Upper lobe of left lung (tissue), 4 donors: ENCODE measurements at regions not wholly inside any gene's neighbourhood (a gene's known extent, or its start where the extent isn't known, plus 50 kb on each side); places are given as distances from the start of the nearest gene placed in this dataset.

Experiments used
- EP300 ChIP-seq, 4 donors: sonication (generic); formaldehyde crosslinking; IDR thresholded peaks; one replicate each; pipeline ENCODE4 v1.5.1; 2017; ENCODE audit warnings: antibody characterized with exemption in 4 of 4, control low read depth in 2 of 4
- POLR2A ChIP-seq, 4 donors: fragments of 450-650 bp; IDR thresholded peaks; one replicate each; pipeline ENCODE4 v1.5.1; 2016 to 2017; ENCODE audit warnings: antibody characterized with exemption in 4 of 4, mild to moderate bottlenecking in 2 of 4
- POLR2AphosphoS5 ChIP-seq, 2 donors: sonication (generic); formaldehyde crosslinking; IDR thresholded peaks; one replicate each; pipeline ENCODE4 v1.5.1; 2017; ENCODE audit warnings: antibody characterized with exemption in 2 of 2
- TF ChIP-seq, protein P1 (sequence below), 6 experiments: fragments of 450-650 bp in 4 of 6; fragments of 200-600 bp in 2 of 6; sonication (generic) in 2 of 6; IDR thresholded peaks; one replicate each; pipeline ENCODE4 v1.5.1; 2016 to 2019; ENCODE audit warnings: antibody characterized with exemption in 6 of 6

DNA sequence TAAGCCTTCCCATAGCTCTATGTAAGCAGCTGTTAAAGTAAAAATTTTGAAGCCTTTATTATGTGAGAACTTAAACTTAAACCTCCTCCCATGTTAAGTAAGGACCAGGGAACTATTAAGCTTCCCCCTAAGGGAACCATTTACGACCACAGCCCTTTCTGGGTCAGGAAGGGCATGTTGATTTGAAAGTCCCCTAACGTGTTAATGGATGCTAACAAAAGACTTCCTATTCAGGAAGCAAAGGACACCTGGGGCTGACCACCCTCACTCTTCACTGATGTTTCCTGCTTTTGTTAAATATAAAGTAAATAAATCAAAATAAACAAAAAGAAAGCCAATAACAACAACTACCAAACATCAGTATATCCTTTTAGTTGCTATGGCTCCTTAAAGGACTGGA is 170.6 kb upstream of the RFX3 start:
- TF ChIP-seq, protein P1, sequence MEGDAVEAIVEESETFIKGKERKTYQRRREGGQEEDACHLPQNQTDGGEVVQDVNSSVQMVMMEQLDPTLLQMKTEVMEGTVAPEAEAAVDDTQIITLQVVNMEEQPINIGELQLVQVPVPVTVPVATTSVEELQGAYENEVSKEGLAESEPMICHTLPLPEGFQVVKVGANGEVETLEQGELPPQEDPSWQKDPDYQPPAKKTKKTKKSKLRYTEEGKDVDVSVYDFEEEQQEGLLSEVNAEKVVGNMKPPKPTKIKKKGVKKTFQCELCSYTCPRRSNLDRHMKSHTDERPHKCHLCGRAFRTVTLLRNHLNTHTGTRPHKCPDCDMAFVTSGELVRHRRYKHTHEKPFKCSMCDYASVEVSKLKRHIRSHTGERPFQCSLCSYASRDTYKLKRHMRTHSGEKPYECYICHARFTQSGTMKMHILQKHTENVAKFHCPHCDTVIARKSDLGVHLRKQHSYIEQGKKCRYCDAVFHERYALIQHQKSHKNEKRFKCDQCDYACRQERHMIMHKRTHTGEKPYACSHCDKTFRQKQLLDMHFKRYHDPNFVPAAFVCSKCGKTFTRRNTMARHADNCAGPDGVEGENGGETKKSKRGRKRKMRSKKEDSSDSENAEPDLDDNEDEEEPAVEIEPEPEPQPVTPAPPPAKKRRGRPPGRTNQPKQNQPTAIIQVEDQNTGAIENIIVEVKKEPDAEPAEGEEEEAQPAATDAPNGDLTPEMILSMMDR (IDR thresholded peaks at IDR 0.05), result no peak
- TF ChIP-seq POLR2A (IDR thresholded peaks at IDR 0.05) (no peak), POLR2AphosphoS5 (IDR thresholded peaks at IDR 0.05) (no peak), EP300 (IDR thresholded peaks at IDR 0.05) (no peak)
